Activated naive CD8-positive, alpha-beta T cell treated with anti-CD3 and anti-CD28 coated beads, Interleukin-2, amount 10 ng/mL, durations not matched to agents 7 days and 5 days (primary cell): ENCODE measurements at regions not wholly inside any gene's neighbourhood (a gene's known extent, or its start where the extent isn't known, plus 50 kb on each side); places are given as distances from the start of the nearest gene placed in this dataset.
"Not testable (repeated sequence)": the region's sequence is repeated elsewhere in the genome, so short reads cannot be mapped to it uniquely, and the experiment has no call there.

Source experiments
- ATAC-seq: fragments of 150-1000 bp; cut with Tn5 transposase; one replicate; pipeline ENCODE4 v1.10.0; 2021; ENCODE audit warnings: low read depth, moderate library complexity
- POLR2A ChIA-PET: fragments of 350-600 bp; sonication (Branson Sonifier 250); formaldehyde crosslinking; loops from one replicate; lab custom pipeline; 2021; ENCODE audit warnings: antibody characterized with exemption; lab: Charles Lee
- DNase-seq: peaks from one replicate; pipeline ENCODE4 v3.0.0; 2021
- H3K27ac Mint-ChIP-seq: one replicate; pipeline ENCODE4 v1.8.0; 2022; ENCODE audit warnings: mild to moderate bottlenecking, mixed read lengths
- H3K27me3 Mint-ChIP-seq: one replicate; pipeline ENCODE4 v1.8.0; 2022; ENCODE audit warnings: mild to moderate bottlenecking, moderate library complexity, mixed read lengths
- H3K36me3 Mint-ChIP-seq: one replicate; pipeline ENCODE4 v1.8.0; 2021; ENCODE audit warnings: mild to moderate bottlenecking, mixed read lengths
- H3K4me1 Mint-ChIP-seq: one replicate; pipeline ENCODE4 v1.8.0; 2021; ENCODE audit warnings: mixed read lengths
- H3K4me3 Mint-ChIP-seq: one replicate; pipeline ENCODE4 v1.8.0; 2022; ENCODE audit warnings: mild to moderate bottlenecking, moderate library complexity, mixed read lengths
- H3K9me3 Mint-ChIP-seq: one replicate; pipeline ENCODE4 v1.8.0; 2021; ENCODE audit warnings: mixed read lengths

- Mint-ChIP-seq H3K4me3 (no peak overlapping the region), H3K27ac (no peak overlapping the region), H3K9me3 (peaks cover 1% of the 10 kb centered on the region), H3K36me3 (no peaks in the 10 kb centered on the region), H3K27me3 (no peaks in the 10 kb centered on the region), H3K4me1 (no peaks in the 10 kb centered on the region)
- POLR2A ChIA-PET, result no interaction called here
- ATAC-seq (no peak), DNase-seq (no peak)
Observed at GRCh38 chrY:7805624-7806023, 894.1 kb upstream of the AMELY start.

GRCh38 chrY:7803737-7804136 is 892.2 kb upstream of the AMELY start:
- POLR2A ChIA-PET, result no interaction called here
- H3K36me3 Mint-ChIP-seq, result no peaks in the 10 kb centered on the region
- DNase-seq (no peak), ATAC-seq (no peak)
- H3K4me3 Mint-ChIP-seq, result no peak overlapping the region
- H3K9me3 Mint-ChIP-seq, result peaks cover 1% of the 10 kb centered on the region
- no peak overlapping the region for H3K27ac Mint-ChIP-seq
- H3K27me3 Mint-ChIP-seq, result no peaks in the 10 kb centered on the region
- no peaks in the 10 kb centered on the region for H3K4me1 Mint-ChIP-seq

- Mint-ChIP-seq H3K4me1 (no peaks in the 10 kb centered on the region), H3K27ac (no peak overlapping the region), H3K4me3 (no peak overlapping the region), H3K27me3 (no peaks in the 10 kb centered on the region), H3K9me3 (no peaks in the 10 kb centered on the region), H3K36me3 (no peaks in the 10 kb centered on the region)
- ATAC-seq (no peak), DNase-seq (no peak)
- POLR2A ChIA-PET, result no interaction called here
Observed at GRCh38 chrY:7796128-7796527, 884.6 kb upstream of the AMELY start.

GRCh38 chrY:7794441-7794840 is 882.9 kb upstream of the AMELY start:
- DNase-seq (no peak), ATAC-seq (no peak)
- Mint-ChIP-seq H3K4me3 (no peak overlapping the region), H3K9me3 (no peaks in the 10 kb centered on the region), H3K27ac (no peak overlapping the region), H3K36me3 (no peaks in the 10 kb centered on the region), H3K27me3 (no peaks in the 10 kb centered on the region), H3K4me1 (no peaks in the 10 kb centered on the region)
- POLR2A ChIA-PET, result no interaction called here

- Mint-ChIP-seq H3K27ac (no peak overlapping the region), H3K36me3 (no peaks in the 10 kb centered on the region), H3K27me3 (no peaks in the 10 kb centered on the region), H3K9me3 (no peaks in the 10 kb centered on the region), H3K4me3 (no peak overlapping the region), H3K4me1 (no peaks in the 10 kb centered on the region)
- POLR2A ChIA-PET, result no interaction called here
- ATAC-seq (no peak), DNase-seq (no peak)
Observed at GRCh38 chrY:7793989-7794388, 882.4 kb upstream of the AMELY start.

- H3K36me3 Mint-ChIP-seq, result no peaks in the 10 kb centered on the region
- POLR2A ChIA-PET, result no interaction called here
- ATAC-seq (no peak), DNase-seq (no peak)
- no peak overlapping the region for H3K4me3 Mint-ChIP-seq
- H3K4me1 Mint-ChIP-seq, result no peaks in the 10 kb centered on the region
- H3K27ac Mint-ChIP-seq, result no peak overlapping the region
- H3K27me3 Mint-ChIP-seq, result no peaks in the 10 kb centered on the region
- no peaks in the 10 kb centered on the region for H3K9me3 Mint-ChIP-seq
Observed at GRCh38 chrY:7792431-7792830, 880.9 kb upstream of the AMELY start.

GRCh38 chrY:7781501-7781900 is 869.9 kb upstream of the AMELY start:
- no peaks in the 10 kb centered on the region for H3K4me1 Mint-ChIP-seq
- H3K4me3 Mint-ChIP-seq, result no peak overlapping the region
- H3K36me3 Mint-ChIP-seq, result no peaks in the 10 kb centered on the region
- H3K27me3 Mint-ChIP-seq, result no peaks in the 10 kb centered on the region
- H3K9me3 Mint-ChIP-seq, result no peaks in the 10 kb centered on the region
- DNase-seq, result no peak
- no peak overlapping the region for H3K27ac Mint-ChIP-seq
- no peak for ATAC-seq
- POLR2A ChIA-PET, result no interaction called here

GRCh38 chrY:7775436-7775835 is 863.9 kb upstream of the AMELY start:
- H3K4me3 Mint-ChIP-seq, ATAC-seq, H3K36me3 Mint-ChIP-seq, DNase-seq, H3K27ac Mint-ChIP-seq, H3K9me3 Mint-ChIP-seq, POLR2A ChIA-PET, H3K4me1 Mint-ChIP-seq, H3K27me3 Mint-ChIP-seq: not testable (repeated sequence)

GRCh38 chrY:7771771-7772170 is 860.2 kb upstream of the AMELY start:
- POLR2A ChIA-PET, result no interaction called here
- H3K36me3 Mint-ChIP-seq, result no peaks in the 10 kb centered on the region
- ATAC-seq (no peak), DNase-seq (no peak)
- H3K9me3 Mint-ChIP-seq, result no peaks in the 10 kb centered on the region
- no peaks in the 10 kb centered on the region for H3K4me1 Mint-ChIP-seq
- no peaks in the 10 kb centered on the region for H3K27me3 Mint-ChIP-seq
- no peak overlapping the region for H3K27ac Mint-ChIP-seq
- no peak overlapping the region for H3K4me3 Mint-ChIP-seq

- POLR2A ChIA-PET, result no interaction called here
- DNase-seq (no peak), ATAC-seq (no peak)
- Mint-ChIP-seq H3K36me3 (no peaks in the 10 kb centered on the region), H3K4me3 (no peak overlapping the region), H3K9me3 (no peaks in the 10 kb centered on the region), H3K4me1 (no peaks in the 10 kb centered on the region), H3K27ac (no peak overlapping the region), H3K27me3 (no peaks in the 10 kb centered on the region)
Observed at GRCh38 chrY:7769790-7770375, 858.3 kb upstream of the AMELY start.

GRCh38 chrY:7768901-7769300 is 857.3 kb upstream of the AMELY start:
- DNase-seq, result no peak
- Mint-ChIP-seq H3K4me1 (no peaks in the 10 kb centered on the region), H3K36me3 (no peaks in the 10 kb centered on the region), H3K27me3 (no peaks in the 10 kb centered on the region), H3K9me3 (no peaks in the 10 kb centered on the region), H3K4me3 (no peak overlapping the region), H3K27ac (no peak overlapping the region)
- no peak for ATAC-seq
- POLR2A ChIA-PET, result no interaction called here

- Mint-ChIP-seq H3K4me1 (no peaks in the 10 kb centered on the region), H3K27me3 (peaks cover 2% of the 10 kb centered on the region), H3K36me3 (no peaks in the 10 kb centered on the region), H3K9me3 (no peaks in the 10 kb centered on the region), H3K4me3 (no peak overlapping the region), H3K27ac (no peak overlapping the region)
- DNase-seq (no peak), ATAC-seq (no peak)
- POLR2A ChIA-PET, result no interaction called here
Observed at GRCh38 chrY:7753711-7754110, 842.2 kb upstream of the AMELY start.

GRCh38 chrY:7746781-7747180 is 835.2 kb upstream of the AMELY start:
- POLR2A ChIA-PET, result no interaction called here
- Mint-ChIP-seq H3K27me3 (peaks cover 2% of the 10 kb centered on the region), H3K36me3 (no peaks in the 10 kb centered on the region), H3K9me3 (no peaks in the 10 kb centered on the region), H3K4me3 (no peak overlapping the region), H3K4me1 (no peaks in the 10 kb centered on the region), H3K27ac (no peak overlapping the region)
- ATAC-seq, result no peak
- no peak for DNase-seq

GRCh38 chrY:7745581-7745901 is 834.0 kb upstream of the AMELY start:
- Mint-ChIP-seq H3K9me3 (no peaks in the 10 kb centered on the region), H3K4me1 (no peaks in the 10 kb centered on the region), H3K36me3 (no peaks in the 10 kb centered on the region), H3K27me3 (peaks cover 2% of the 10 kb centered on the region), H3K27ac (no peak overlapping the region), H3K4me3 (no peak overlapping the region)
- ATAC-seq (no peak), DNase-seq (no peak)
- POLR2A ChIA-PET, result no interaction called here
